Osteoblast (primary cell): ENCODE measurements at regions not wholly inside any gene's neighbourhood (a gene's known extent, or its start where the extent isn't known, plus 50 kb on each side); places are given as distances from the start of the nearest gene placed in this dataset.

ENCODE experiments used
- DNase-seq: peaks from one replicate; pipeline ENCODE4 v3.0.0; 2011; ENCODE audit warnings: low spot score, mixed read lengths; ENCODE audit not compliant: insufficient read length; ENCODE audit errors: missing footprints
- H2AFZ ChIP-seq: 2 replicates; pipeline ENCODE4 v1.6.0; 2011; ENCODE audit warnings: mild to moderate bottlenecking, low read length
- H3K27ac ChIP-seq: 2 replicates; pipeline ENCODE4 v1.5.1; 2011; ENCODE audit warnings: mild to moderate bottlenecking, low read depth, low read length, moderate library complexity
- H3K27me3 ChIP-seq: 2 replicates; pipeline ENCODE4 v1.6.0; 2012; ENCODE audit warnings: mild to moderate bottlenecking, control low read depth, inconsistent platforms, low read length, moderate library complexity; ENCODE audit not compliant: insufficient read depth
- H3K36me3 ChIP-seq: 2 replicates; pipeline ENCODE4 v1.5.1; 2011; ENCODE audit warnings: mild to moderate bottlenecking, low read length, control low read depth, moderate library complexity; ENCODE audit not compliant: insufficient read depth
- H3K4me1 ChIP-seq: 2 replicates; pipeline ENCODE4 v1.5.1; 2011; ENCODE audit warnings: mild to moderate bottlenecking, low read length, control low read depth, moderate library complexity; ENCODE audit not compliant: insufficient read depth
- H3K4me2 ChIP-seq: 2 replicates; pipeline ENCODE4 v1.6.0; 2011; ENCODE audit warnings: mild to moderate bottlenecking, low read length; ENCODE audit not compliant: insufficient read depth
- H3K4me3 ChIP-seq: fragments of 200-600 bp; sonication (generic); 3 replicates; pipeline ENCODE4 v1.5.1; 2012; ENCODE audit warnings: mild to moderate bottlenecking, low read length, inconsistent platforms; ENCODE audit not compliant: insufficient read depth
- H3K79me2 ChIP-seq: 2 replicates; pipeline ENCODE4 v1.6.0; 2012; ENCODE audit warnings: mild to moderate bottlenecking, low read length, control low read depth, inconsistent platforms; ENCODE audit not compliant: insufficient read depth
- H3K9me3 ChIP-seq: 2 replicates; pipeline ENCODE4 v1.5.1; 2011; ENCODE audit warnings: low read depth, low read length, control low read depth
- H4K20me1 ChIP-seq: 2 replicates; pipeline ENCODE4 v1.6.0; 2012; ENCODE audit warnings: mild to moderate bottlenecking, low read length, control low read depth; ENCODE audit not compliant: insufficient read depth
- CTCF ChIP-seq: IDR thresholded peaks from 2 replicates; pipeline ENCODE4 v1.5.1; 2011; ENCODE audit warnings: mild to moderate bottlenecking, low read depth, low read length, moderate library complexity; ENCODE audit errors: extremely low read depth

DNA sequence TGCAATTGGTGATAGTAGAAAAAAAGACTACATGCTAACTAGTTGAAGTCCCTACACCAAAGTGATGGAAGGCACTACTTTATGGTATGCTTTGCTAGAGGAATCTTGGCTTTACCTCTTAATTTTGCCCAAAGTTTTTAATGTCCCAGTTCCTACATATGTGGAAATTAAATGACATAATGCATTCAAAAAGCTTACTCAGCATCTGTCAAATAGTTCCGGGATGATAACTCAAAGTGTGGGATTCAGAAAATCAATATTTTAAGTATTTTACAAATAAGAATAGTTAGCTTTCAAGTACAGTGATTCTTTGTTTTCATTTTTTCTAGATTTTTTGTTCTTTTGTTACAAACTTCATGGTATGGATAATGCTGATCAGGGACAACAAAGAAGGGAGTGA is 211.6 kb downstream of the PCDH20 start:
- Histone ChIP-seq H3K27me3 (no peaks in the 10 kb centered on the region), H3K27ac (no peak overlapping the region), H3K79me2 (no peaks in the 10 kb centered on the region), H3K9me3 (no peaks in the 10 kb centered on the region), H3K4me2 (no peak overlapping the region), H3K4me3 (no peak overlapping the region), H2AFZ (no peak overlapping the region), H3K36me3 (no peaks in the 10 kb centered on the region), H3K4me1 (no peaks in the 10 kb centered on the region), H4K20me1 (no peaks in the 10 kb centered on the region)
- TF ChIP-seq CTCF, result no peak
- no peak for DNase-seq

GRCh38 chr13:61202042-61202441 is 213.6 kb downstream of the PCDH20 start:
- no peak for TF ChIP-seq CTCF
- no peaks in the 10 kb centered on the region for H4K20me1 ChIP-seq
- no peaks in the 10 kb centered on the region for H3K4me1 ChIP-seq
- no peak overlapping the region for H3K27ac ChIP-seq
- H3K36me3 ChIP-seq, result no peaks in the 10 kb centered on the region
- H3K9me3 ChIP-seq, result no peaks in the 10 kb centered on the region
- no peak overlapping the region for H2AFZ ChIP-seq
- H3K4me2 ChIP-seq, result no peak overlapping the region
- no peak overlapping the region for H3K4me3 ChIP-seq
- no peak for DNase-seq
- H3K27me3 ChIP-seq, result no peaks in the 10 kb centered on the region
- no peaks in the 10 kb centered on the region for H3K79me2 ChIP-seq

- no peak for DNase-seq
- peaks cover 5% of the 10 kb centered on the region for H3K9me3 ChIP-seq
Measured at GRCh38 chr13:61192826-61193225, 222.8 kb downstream of the PCDH20 start.

DNA sequence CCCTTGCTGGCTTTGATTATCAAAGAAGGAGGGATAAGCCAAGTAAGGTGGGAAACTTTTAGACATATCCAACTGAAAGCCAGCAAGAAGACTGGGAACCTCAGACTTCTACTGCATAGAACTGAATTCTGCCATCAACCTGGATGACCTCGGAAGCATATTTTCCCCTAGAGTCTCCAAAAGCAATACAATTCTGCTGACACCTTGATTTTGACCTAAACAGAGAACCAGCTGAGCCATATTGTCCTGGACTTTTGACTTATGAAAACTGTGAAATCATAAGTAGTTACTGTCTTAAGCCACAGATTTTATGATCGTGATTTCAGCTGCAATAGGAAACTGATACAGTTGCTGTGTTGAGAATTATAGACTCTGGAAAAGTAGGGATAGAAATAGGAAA is 227.6 kb downstream of the PCDH20 start:
- Histone ChIP-seq H3K27me3 (no peaks in the 10 kb centered on the region), H2AFZ (no peak overlapping the region), H3K4me3 (no peak overlapping the region), H3K9me3 (peaks cover 5% of the 10 kb centered on the region), H4K20me1 (no peaks in the 10 kb centered on the region), H3K27ac (no peak overlapping the region), H3K36me3 (no peaks in the 10 kb centered on the region), H3K4me2 (no peak overlapping the region), H3K79me2 (no peaks in the 10 kb centered on the region), H3K4me1 (no peaks in the 10 kb centered on the region)
- TF ChIP-seq CTCF, result no peak
- no peak for DNase-seq

More at GRCh38 chr13:61192826-61193225, 222.8 kb downstream of the PCDH20 start:
- no peaks in the 10 kb centered on the region for H3K79me2 ChIP-seq
- no peak overlapping the region for H2AFZ ChIP-seq
- no peaks in the 10 kb centered on the region for H3K27me3 ChIP-seq
- H3K4me1 ChIP-seq, result no peaks in the 10 kb centered on the region
- no peak overlapping the region for H3K4me2 ChIP-seq
- no peak overlapping the region for H3K4me3 ChIP-seq
- TF ChIP-seq CTCF, result no peak
- no peak overlapping the region for H3K27ac ChIP-seq
- H4K20me1 ChIP-seq, result no peaks in the 10 kb centered on the region
- H3K36me3 ChIP-seq, result no peaks in the 10 kb centered on the region
